Spleen (tissue), 11 donors: ENCODE measurements at regions not wholly inside any gene's neighbourhood (a gene's known extent, or its start where the extent isn't known, plus 50 kb on each side); places are given as distances from the start of the nearest gene placed in this dataset.
"Not testable (repeated sequence)": the region's sequence is repeated elsewhere in the genome, so short reads cannot be mapped to it uniquely, and the experiment has no call there.

Experiments
- DNase-seq: peaks from one replicate; pipeline ENCODE4 v3.0.0-alpha.2; 2020
- H3K27ac ChIP-seq, 8 donors: fragments of 200-600 bp; sonication (generic) in 7 of 8; 1 replicate in 4 of 8; 2 replicates in 4 of 8; pipeline versions ENCODE4 v1.5.0 to v1.8.0; 2016 to 2021; ENCODE audit warnings: inconsistent platforms in 4 of 8, mild to moderate bottlenecking in 4 of 8, moderate library complexity in 1 of 8
- H3K27me3 ChIP-seq, 7 donors: fragments of 200-600 bp; sonication (generic) in 6 of 7; replicated peaks in 1 of 7; 1 replicate in 4 of 7; 2 replicates in 3 of 7; pipeline versions ENCODE4 v1.5.0 to v1.8.0; 2016 to 2021; ENCODE audit warnings: inconsistent platforms in 3 of 7, mild to moderate bottlenecking in 1 of 7
- H3K36me3 ChIP-seq, 6 donors: fragments of 200-600 bp; sonication (generic) in 5 of 6; 1 replicate in 4 of 6; 2 replicates in 2 of 6; pipeline versions ENCODE4 v1.5.0 to v1.8.0; 2016 to 2021; ENCODE audit warnings: inconsistent platforms in 2 of 6
- H3K4me1 ChIP-seq, 6 donors: fragments of 200-600 bp; sonication (generic) in 5 of 6; 1 replicate in 3 of 6; 2 replicates in 3 of 6; pipeline versions ENCODE4 v1.5.0 to v1.8.0; 2016 to 2021; ENCODE audit warnings: inconsistent platforms in 3 of 6
- H3K4me3 ChIP-seq, 8 donors: fragments of 200-600 bp; sonication (generic) in 7 of 8; 1 replicate in 4 of 8; 2 replicates in 4 of 8; pipeline versions ENCODE4 v1.5.0 to v1.8.0; 2016 to 2021; ENCODE audit warnings: inconsistent platforms in 4 of 8, mild to moderate bottlenecking in 4 of 8, moderate library complexity in 2 of 8
- H3K9me3 ChIP-seq, 8 donors: fragments of 200-600 bp; sonication (generic) in 7 of 8; 1 replicate in 4 of 8; 2 replicates in 4 of 8; pipeline versions ENCODE4 v1.5.0 to v1.8.0; 2016 to 2021; ENCODE audit warnings: inconsistent platforms in 4 of 8
- CTCF ChIP-seq, 11 experiments: fragments of 200-600 bp in 7 of 11; fragments of 450-650 bp in 4 of 11; sonication (generic) in 4 of 11; IDR thresholded peaks in 8 of 11; conservative IDR thresholded peaks in 3 of 11; 1 replicate in 7 of 11; 2 replicates in 4 of 11; pipeline versions ENCODE4 v1.4.0 to v1.8.0; 2016 to 2021; ENCODE audit warnings: antibody characterized with exemption in 11 of 11, inconsistent platforms in 4 of 11, mild to moderate bottlenecking in 1 of 11
- POLR2A ChIP-seq, 3 donors: fragments of 450-650 bp; IDR thresholded peaks; one replicate each; pipeline ENCODE4 v1.5.1; 2017; ENCODE audit warnings: antibody characterized with exemption in 3 of 3, mild to moderate bottlenecking in 1 of 3
- POLR2AphosphoS5 ChIP-seq, 3 donors: sonication (generic); formaldehyde crosslinking; IDR thresholded peaks; one replicate each; pipeline ENCODE4 v1.5.1; 2017; ENCODE audit warnings: antibody characterized with exemption in 3 of 3
- WGBS, 5 donors: extraction: QIAGEN DNeasy Blood & Tissue Kit in 3 of 5; methylation state at CpG; one replicate each; pipeline versions ENCODE4 v1.1.5 to v1.1.7; 2013 to 2018; 5-methylcytosine and 5-hydroxymethylcytosine counted together
- intact Hi-C: fragments of 100-400 bp; cut with DNase I; formaldehyde crosslinking; loops from one replicate; pipeline ENCODE4 v1.15.0; 2023; ENCODE audit warnings: low total_unique reads
- donor health status: healthy with polysubstance abuse.
- donor health status: DM: no; HTN: no; CAD: no; lungs with moderate emphysema.
- donor health status: DM: no; HTN: no; CAD: no.
- donor health status: Bipolar disorder and iron deficiency.
- donor health status: healthy.
- donor health status: DM: no; HTN: no; CAD: no.
- donor health status: DM: yes; HTN: yes; CAD: no.

GRCh38 chr7:52592698-52593097 is 442.7 kb upstream of the POM121L12 start:
- WGBS, 5 donors: 54 to 72% (median 61%) methylated on average over 3 of the region's 3 CpGs
- H3K27me3 ChIP-seq: no peaks in the 10 kb centered on the region
- H3K36me3 ChIP-seq: no peaks in the 10 kb centered on the region
- H3K9me3 ChIP-seq: peaks cover 0 to 42% (median 25%) of the 10 kb centered on the region in 8 donors
- no peak overlapping the region for H3K4me3 ChIP-seq
- DNase-seq: no peak
- intact Hi-C loops: no loop called here
- no peak for TF ChIP-seq CTCF (IDR thresholded peaks at IDR 0.05 in 8 of 11, conservative IDR thresholded peaks at IDR 0.05 in 3 of 11)
- TF ChIP-seq POLR2AphosphoS5 (IDR thresholded peaks at IDR 0.05): no peak
- no peak for TF ChIP-seq POLR2A (IDR thresholded peaks at IDR 0.05)
- H3K27ac ChIP-seq: no peak overlapping the region
- no peaks in the 10 kb centered on the region for H3K4me1 ChIP-seq

GRCh38 chr7:52586704-52587103 is 448.7 kb upstream of the POM121L12 start:
- Histone ChIP-seq H3K27ac (no peak overlapping the region), H3K4me1 (no peaks in the 10 kb centered on the region), H3K4me3 (no peak overlapping the region), H3K36me3 (no peaks in the 10 kb centered on the region), H3K27me3 (no peaks in the 10 kb centered on the region), H3K9me3 (peaks cover 0 to 32% (median 11%) of the 10 kb centered on the region in 8 donors)
- intact Hi-C loops: no loop called here
- no peak for DNase-seq
- TF ChIP-seq CTCF (IDR thresholded peaks at IDR 0.05 in 8 of 11, conservative IDR thresholded peaks at IDR 0.05 in 3 of 11): no peak
- TF ChIP-seq POLR2A (IDR thresholded peaks at IDR 0.05): no peak
- no peak for TF ChIP-seq POLR2AphosphoS5 (IDR thresholded peaks at IDR 0.05)
- WGBS, 5 donors: 15 to 28% (median 23%) methylated on average over 4 of the region's 4 CpGs

GRCh38 chr7:52584041-52584440 is 451.4 kb upstream of the POM121L12 start:
- H3K36me3 ChIP-seq: no peaks in the 10 kb centered on the region
- intact Hi-C loops: no loop called here
- H3K4me1 ChIP-seq: no peaks in the 10 kb centered on the region
- no peaks in the 10 kb centered on the region for H3K27me3 ChIP-seq
- H3K27ac ChIP-seq: no peak overlapping the region
- DNase-seq: no peak
- 44 to 65% (median 56%) methylated on average over 2 of the region's 2 CpGs for WGBS, 5 donors
- no peak overlapping the region for H3K4me3 ChIP-seq
- TF ChIP-seq CTCF (IDR thresholded peaks at IDR 0.05 in 8 of 11, conservative IDR thresholded peaks at IDR 0.05 in 3 of 11) (no peak), POLR2AphosphoS5 (IDR thresholded peaks at IDR 0.05) (no peak), POLR2A (IDR thresholded peaks at IDR 0.05) (no peak)
- peaks cover 0 to 32% (median 11%) of the 10 kb centered on the region in 8 donors for H3K9me3 ChIP-seq

- H3K36me3 ChIP-seq, H3K4me3 ChIP-seq, H3K4me1 ChIP-seq, H3K27me3 ChIP-seq, intact Hi-C loops, DNase-seq, H3K27ac ChIP-seq: not testable (repeated sequence)
- H3K9me3 ChIP-seq: peaks cover 0 to 19% (median 0%) of the 10 kb centered on the region in 8 donors
- WGBS, 5 donors: 89 to 92% (median 91%) methylated on average over 6 of the region's 6 CpGs
These were observed 462.3 kb upstream of the POM121L12 start for GRCh38 chr7:52573141-52573540.

GRCh38 chr7:52571026-52571425 is 464.4 kb upstream of the POM121L12 start:
- 84 to 94% (median 88%) methylated on average over 3 of the region's 3 CpGs for WGBS, 5 donors

More at GRCh38 chr7:52571026-52571425, 464.4 kb upstream of the POM121L12 start:
- no peaks in the 10 kb centered on the region for H3K36me3 ChIP-seq
- no peaks in the 10 kb centered on the region for H3K4me1 ChIP-seq
- peaks cover 0 to 28% (median 0%) of the 10 kb centered on the region in 8 donors for H3K9me3 ChIP-seq
- intact Hi-C loops: no loop called here
- H3K4me3 ChIP-seq: no peak overlapping the region
- no peak overlapping the region for H3K27ac ChIP-seq
- TF ChIP-seq POLR2A (IDR thresholded peaks at IDR 0.05) (no peak), POLR2AphosphoS5 (IDR thresholded peaks at IDR 0.05) (no peak), CTCF (IDR thresholded peaks at IDR 0.05 in 8 of 11, conservative IDR thresholded peaks at IDR 0.05 in 3 of 11) (no peak)
- H3K27me3 ChIP-seq: no peaks in the 10 kb centered on the region
- no peak for DNase-seq
